HG02884 (cell line): ENCODE measurements at regions not wholly inside any gene's neighbourhood (a gene's known extent, or its start where the extent isn't known, plus 50 kb on each side); places are given as distances from the start of the nearest gene placed in this dataset.
A peak's percentile ranks its signal among the peaks of the same experiment; 100 is the strongest.

Experiments used
- ATAC-seq: cut with Tn5 transposase; IDR thresholded peaks from one replicate; pipeline ENCODE4 v1.9.1; 2021; ENCODE audit warnings: mild to moderate bottlenecking, moderate library complexity; ENCODE audit not compliant: unreplicated experiment

GRCh38 chr2:60172801-60173200 lies 380.7 kb downstream of the BCL11A start:
- no peak for ATAC-seq

GRCh38 chr2:60170272-60170671 lies 383.2 kb downstream of the BCL11A start:
- ATAC-seq, result no peak

GRCh38 chr2:60168247-60168646 lies 385.2 kb downstream of the BCL11A start:
- ATAC-seq, result no peak

GRCh38 chr2:60167089-60167488 lies 386.4 kb downstream of the BCL11A start:
- ATAC-seq, result no peak

- no peak for ATAC-seq
Observed at GRCh38 chr2:60163691-60164090, 389.8 kb downstream of the BCL11A start.

DNA sequence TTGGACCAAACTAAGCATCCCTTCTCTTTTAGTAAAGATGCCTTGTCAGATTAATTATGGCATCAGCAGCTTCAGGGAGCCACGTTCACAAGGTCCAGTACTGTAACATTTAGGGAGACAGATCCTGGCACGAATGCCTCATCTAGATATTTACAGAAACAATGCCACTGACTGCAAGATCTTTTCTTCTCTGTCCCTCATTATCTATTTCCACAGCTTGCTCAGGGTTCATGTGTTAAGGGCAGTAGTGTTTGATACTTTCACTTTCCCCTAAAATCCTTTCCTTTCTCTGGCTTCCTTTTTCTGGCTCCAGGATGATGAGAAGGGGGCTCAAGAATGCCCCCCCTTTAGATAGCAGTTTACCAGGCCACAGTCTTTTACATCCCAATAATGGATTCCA lies 393.9 kb downstream of the BCL11A start:
- ATAC-seq, result no peak

DNA sequence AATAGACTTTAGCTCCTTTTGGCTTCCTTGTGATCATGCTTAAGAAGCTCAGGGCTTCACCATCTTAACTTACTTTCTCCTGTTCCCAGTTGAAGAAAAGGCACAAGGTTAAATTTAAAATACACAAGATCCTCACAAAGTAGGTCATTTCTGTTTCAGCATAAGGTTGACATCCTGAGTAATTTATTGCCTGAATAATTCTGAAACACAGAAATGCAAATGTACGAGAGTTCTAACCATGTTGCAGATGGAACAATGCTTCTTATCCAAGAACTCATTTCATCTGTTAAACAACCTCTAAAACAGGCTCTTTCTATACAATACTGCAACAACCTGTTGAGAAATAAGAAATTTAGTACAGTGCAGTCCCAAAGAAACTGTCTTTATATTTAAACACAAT lies 395.2 kb downstream of the BCL11A start:
- peak; percentile 91 for ATAC-seq

DNA sequence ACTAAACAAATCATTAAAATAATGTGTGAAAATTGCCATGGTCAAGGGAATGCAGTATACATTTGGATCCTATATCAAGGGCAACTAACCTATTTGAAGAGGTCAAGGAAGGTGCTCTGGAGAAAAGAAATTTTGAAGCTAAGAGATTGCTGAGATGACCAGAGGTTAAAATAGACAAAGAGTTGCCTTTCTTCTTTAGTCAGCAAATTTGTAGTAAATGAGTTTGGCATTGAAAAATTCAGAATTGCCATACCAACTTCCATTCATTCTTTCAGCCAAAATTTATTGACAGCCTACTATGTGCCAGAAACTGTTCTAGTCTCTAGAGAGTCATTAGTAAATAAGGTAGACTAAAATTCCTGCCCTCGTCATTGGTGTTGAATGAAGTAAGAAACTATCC lies 396.2 kb downstream of the BCL11A start:
- ATAC-seq, result no peak

- ATAC-seq, result no peak
Observed at GRCh38 chr2:60154142-60154541, 399.3 kb downstream of the BCL11A start.

DNA sequence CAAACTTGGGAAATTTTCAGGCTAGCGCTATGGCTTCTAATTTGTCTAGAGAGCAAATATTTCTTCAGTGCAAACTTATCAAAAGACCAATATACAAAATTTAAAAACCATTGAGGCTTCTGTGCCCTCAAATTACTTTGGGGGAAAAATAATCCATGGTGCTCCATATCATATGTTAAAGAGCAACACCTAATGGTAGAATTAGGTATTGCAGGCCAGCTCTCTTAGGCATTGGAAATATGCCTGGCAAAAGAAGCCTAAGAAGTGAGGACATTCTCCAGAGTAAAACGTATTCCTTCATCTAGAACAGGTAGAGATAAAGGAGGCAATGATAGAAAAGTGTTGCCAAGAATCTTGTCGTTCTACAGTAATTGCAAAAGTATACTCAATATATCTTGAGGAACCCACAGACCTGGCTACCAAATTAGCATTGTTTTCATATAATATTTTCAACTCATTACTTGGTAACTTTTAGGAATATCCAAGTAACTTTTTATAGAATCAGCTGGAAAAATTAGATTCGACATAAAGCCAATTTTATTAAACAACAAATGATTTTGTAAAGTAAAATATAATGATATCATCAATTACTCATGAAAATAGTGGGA lies 401.1 kb downstream of the BCL11A start:
- no peak for ATAC-seq

DNA sequence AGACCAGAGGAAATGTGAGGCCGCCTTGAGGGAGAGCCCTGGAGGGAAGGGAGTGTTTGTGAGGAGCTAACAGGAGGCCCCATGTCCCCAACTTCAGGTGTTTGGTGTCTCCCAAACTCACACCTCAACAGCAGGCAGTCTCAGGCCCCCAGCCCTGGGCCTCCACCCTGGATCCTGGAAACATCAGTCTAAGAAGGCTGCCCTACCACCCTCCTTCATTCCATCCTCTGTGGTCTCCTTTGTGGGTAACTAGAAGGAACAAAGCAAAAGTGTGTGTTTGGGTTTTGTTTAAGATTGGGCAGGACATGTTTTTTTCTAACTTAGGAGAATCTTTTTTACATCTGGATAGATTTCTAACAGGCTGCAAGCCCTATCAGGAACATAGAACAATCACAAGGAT lies 404.3 kb downstream of the BCL11A start:
- ATAC-seq, result no peak

DNA sequence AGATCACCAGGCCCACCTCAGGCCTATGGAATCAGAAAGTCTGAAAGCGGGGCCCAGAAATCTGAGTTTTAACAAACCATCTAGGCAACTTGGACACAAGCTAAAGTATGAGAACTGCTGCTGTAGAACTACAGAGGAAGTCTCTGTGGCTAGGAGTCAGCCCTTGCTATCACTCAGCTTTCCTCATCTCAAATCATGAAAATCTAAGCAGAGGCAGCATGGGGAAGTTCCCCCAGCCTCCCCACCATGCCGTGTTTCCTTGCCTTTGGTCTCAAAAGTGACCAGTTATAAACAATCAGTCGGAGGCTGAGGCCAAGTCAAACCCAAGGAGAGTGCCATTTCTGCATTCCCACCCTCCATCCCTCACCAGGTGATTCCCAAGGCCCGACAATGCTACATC lies 404.7 kb downstream of the BCL11A start:
- no peak for ATAC-seq

DNA sequence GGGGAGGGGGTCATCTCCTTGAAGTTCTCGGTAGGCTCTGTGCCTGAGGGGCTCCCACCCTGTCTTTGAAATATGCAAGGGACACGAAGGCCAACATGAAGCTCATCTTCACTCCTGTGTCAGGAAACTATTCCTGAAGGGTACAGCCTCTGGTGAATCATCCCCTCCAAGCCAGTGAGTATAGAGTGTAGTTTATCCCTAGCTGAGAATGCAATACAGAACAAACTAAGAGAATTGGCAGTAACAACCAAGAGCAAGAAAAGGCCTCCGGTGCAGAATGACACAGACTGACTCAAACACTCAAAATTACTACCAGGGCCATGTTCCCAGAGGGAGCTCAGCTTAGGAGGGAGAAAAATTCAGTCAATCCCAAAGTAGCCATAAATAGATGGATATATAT lies 413.3 kb downstream of the BCL11A start:
- ATAC-seq, result no peak

GRCh38 chr2:60136913-60137312 lies 416.5 kb downstream of the BCL11A start:
- no peak for ATAC-seq

- no peak for ATAC-seq
Observed at GRCh38 chr2:60127191-60127590, 426.3 kb downstream of the BCL11A start.

GRCh38 chr2:60125611-60126426 lies 427.6 kb downstream of the BCL11A start:
- no peak for ATAC-seq

- no peak for ATAC-seq
Observed at GRCh38 chr2:60119778-60120177, 433.7 kb downstream of the BCL11A start.

GRCh38 chr2:60118917-60119316 lies 434.5 kb downstream of the BCL11A start:
- ATAC-seq, result no peak

GRCh38 chr2:60118061-60118460 lies 435.4 kb downstream of the BCL11A start:
- ATAC-seq, result no peak

GRCh38 chr2:60116161-60116875 lies 437.1 kb downstream of the BCL11A start:
- ATAC-seq, result no peak

DNA sequence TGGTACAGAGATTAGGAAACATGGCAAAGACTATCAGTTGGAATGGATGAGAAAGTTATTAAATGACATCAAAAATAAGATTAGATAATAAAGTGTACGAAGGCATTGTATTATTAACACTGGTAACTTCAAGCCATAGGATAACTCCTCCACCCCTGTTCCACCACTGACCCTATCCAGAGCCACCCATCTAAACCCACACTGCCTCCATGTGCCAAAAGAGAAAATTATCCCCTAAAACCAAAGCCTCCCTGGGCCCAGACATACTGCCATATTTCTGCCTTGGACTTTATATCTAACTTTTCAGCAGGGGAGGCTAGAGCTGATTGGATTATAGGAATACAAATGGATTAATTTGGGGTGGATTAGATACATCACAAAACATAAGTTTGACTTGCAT lies 443.7 kb downstream of the BCL11A start:
- no peak for ATAC-seq
